ENCODE measurements at regions not wholly inside any gene's neighbourhood (a gene's known extent, or its start where the extent isn't known, plus 50 kb on each side); places are given as distances from the start of the nearest gene placed in this dataset.

- Histone ChIP-seq H3K9me3 (ENCODE audit: control insufficient read depth in 1 of 2, insufficient read depth in 1 of 2, low read depth in 1 of 2, low read length in 2 of 2) (no peaks in the 10 kb centered on the region), H3K9ac (ENCODE audit: low read length) (no peak overlapping the region), H3K79me2 (ENCODE audit: insufficient read depth, low read length) (no peaks in the 10 kb centered on the region), H4K20me1 (ENCODE audit: insufficient read depth) (no peaks in the 10 kb centered on the region), H2AFZ (ENCODE audit: low read depth, low read length, poor library complexity, severe bottlenecking) (no peak overlapping the region), H3K4me3 (replicated peaks in 1 of 2; ENCODE audit: low read depth in 1 of 2, low read length in 2 of 2) (no peak overlapping the region), H3K27me3 (ENCODE audit: insufficient read depth, low read length) (no peaks in the 10 kb centered on the region), H3K9me2 (ENCODE audit: insufficient read depth) (no peaks in the 10 kb centered on the region), H3K36me3 (ENCODE audit: control insufficient read depth in 1 of 2, insufficient read depth in 2 of 2, low read length in 2 of 2) (no peaks in the 10 kb centered on the region), H3K4me1 (ENCODE audit: control insufficient read depth in 1 of 2, insufficient read depth in 2 of 2, low read length in 2 of 2) (no peaks in the 10 kb centered on the region), H3K4me2 (ENCODE audit: low read length) (no peak overlapping the region), H3K27ac (ENCODE audit: low read depth, low read length) (no peak overlapping the region)
- intact Hi-C loops (cut with micrococcal nuclease), result no loop called here
- ATAC-seq (no peak), DNase-seq (ENCODE audit: low read depth, low spot score) (no peak)
- no peak for TF ChIP-seq ZFX (IDR thresholded peaks at IDR 0.05)
- no peak for TF ChIP-seq CTCF (IDR thresholded peaks at IDR 0.05 in 2 of 3, conservative IDR thresholded peaks at IDR 0.05 in 1 of 3; ENCODE audit: borderline replicate concordance in 1 of 3, insufficient read depth in 1 of 3, low read depth in 2 of 3, low read length in 2 of 3)
- TF ChIP-seq YY1 (IDR thresholded peaks at IDR 0.05; ENCODE audit: extremely low read depth, insufficient replicate concordance, low read depth, low read length), result no peak
- no peak for TF ChIP-seq JUND (IDR thresholded peaks at IDR 0.05)
- TF ChIP-seq POLR2A (IDR thresholded peaks at IDR 0.05; ENCODE audit: borderline replicate concordance, extremely low read depth, insufficient read depth, insufficient read length), result no peak
- no peak for TF ChIP-seq EGR1 (IDR thresholded peaks at IDR 0.05; ENCODE audit: low read depth)
- TF ChIP-seq POLR2AphosphoS5 (IDR thresholded peaks at IDR 0.05; ENCODE audit: low read depth, low read length), result no peak
- no peak for TF ChIP-seq MAX (IDR thresholded peaks at IDR 0.05)
- no peak for TF ChIP-seq CBX3 (IDR thresholded peaks at IDR 0.05; ENCODE audit: low read depth)
- TF ChIP-seq ZBTB33 (IDR thresholded peaks at IDR 0.05; ENCODE audit: extremely low read depth, insufficient replicate concordance, low read length), result no peak
- no peak for TF ChIP-seq ZNF274 (IDR thresholded peaks at IDR 0.05; ENCODE audit: low read depth, low read length)
- no peak for TF ChIP-seq CEBPB (IDR thresholded peaks at IDR 0.05; ENCODE audit: low read depth)
- RAD21 ChIA-PET (ENCODE audit: low non-redundant PET in 1 of 2, low total read pairs in 2 of 2, uncharacterized antibody in 2 of 2, unreplicated experiment in 2 of 2), result no interaction called here
- CTCF ChIA-PET, result no interaction called here
- no TSS peak for BruUV-seq (replicated peaks)
- POLR2A ChIA-PET, result no interaction called here
Observed at GRCh38 chr3:70726961-70727360, 414.5 kb upstream of the MDFIC2 start.
